IPS-20b (cell line): ENCODE measurements at regions not wholly inside any gene's neighbourhood (a gene's known extent, or its start where the extent isn't known, plus 50 kb on each side); places are given as distances from the start of the nearest gene placed in this dataset.
A peak's percentile ranks its signal among the peaks of the same experiment; 100 is the strongest.

Source experiments
- H3K27ac ChIP-seq: one replicate; pipeline ENCODE4 v1.5.1; 2013; ENCODE audit warnings: low read length
- H3K27me3 ChIP-seq: 2 replicates; pipeline ENCODE4 v1.6.1; 2013; ENCODE audit warnings: mild to moderate bottlenecking, low read length, inconsistent platforms; ENCODE audit not compliant: insufficient read depth
- H3K36me3 ChIP-seq: 2 replicates; pipeline ENCODE4 v1.6.1; 2013; ENCODE audit warnings: low read depth, mild to moderate bottlenecking, inconsistent platforms, low read length, moderate library complexity; ENCODE audit not compliant: insufficient read depth
- H3K4me1 ChIP-seq: 2 replicates; pipeline ENCODE4 v1.6.1; 2013; ENCODE audit warnings: mild to moderate bottlenecking, control low read depth, inconsistent platforms, low read length, moderate library complexity; ENCODE audit not compliant: insufficient read depth
- H3K4me3 ChIP-seq: 2 replicates; pipeline ENCODE4 v1.5.1; 2013; ENCODE audit warnings: mild to moderate bottlenecking, low read length, inconsistent platforms
- H3K9ac ChIP-seq: 2 replicates; pipeline ENCODE4 v1.6.1; 2013; ENCODE audit warnings: low read depth, mild to moderate bottlenecking, inconsistent platforms, low read length, moderate library complexity
- H3K9me3 ChIP-seq: 2 replicates; pipeline ENCODE4 v1.6.1; 2013; ENCODE audit warnings: mild to moderate bottlenecking, low read depth, low read length, inconsistent platforms; ENCODE audit not compliant: insufficient read depth

- no peaks in the 10 kb centered on the region for H3K4me1 ChIP-seq
Observed at GRCh38 chrX:16284842-16285241, 117.6 kb downstream of the MAGEB17 start.

GRCh38 chrX:16290997-16291396 is 123.7 kb downstream of the MAGEB17 start:
- Histone ChIP-seq H3K4me1 (peaks cover 5% of the 10 kb centered on the region; the same call in 1 of the 2 replicates), H3K4me3 (no peak overlapping the region), H3K27me3 (no peaks in the 10 kb centered on the region), H3K36me3 (no peaks in the 10 kb centered on the region), H3K9ac (no peak overlapping the region), H3K27ac (no peak overlapping the region), H3K9me3 (no peaks in the 10 kb centered on the region; the same call in 1 of the 2 replicates)

More at GRCh38 chrX:16284842-16285241, 117.6 kb downstream of the MAGEB17 start:
- H3K9ac ChIP-seq, result no peak overlapping the region
- no peak overlapping the region for H3K27ac ChIP-seq
- H3K27me3 ChIP-seq, result no peaks in the 10 kb centered on the region
- H3K4me3 ChIP-seq, result no peak overlapping the region
- H3K36me3 ChIP-seq, result no peaks in the 10 kb centered on the region
- H3K9me3 ChIP-seq, result no peaks in the 10 kb centered on the region; the same call in 1 of the 2 replicates

GRCh38 chrX:16300831-16301230 is 133.6 kb downstream of the MAGEB17 start:
- Histone ChIP-seq H3K4me1 (no peaks in the 10 kb centered on the region; the same call in 1 of the 2 replicates), H3K27me3 (no peaks in the 10 kb centered on the region), H3K27ac (no peak overlapping the region), H3K36me3 (no peaks in the 10 kb centered on the region), H3K9ac (no peak overlapping the region), H3K9me3 (no peaks in the 10 kb centered on the region), H3K4me3 (no peak overlapping the region)

GRCh38 chrX:16304751-16305150 is 137.5 kb downstream of the MAGEB17 start:
- H3K27me3 ChIP-seq, result no peaks in the 10 kb centered on the region
- no peaks in the 10 kb centered on the region for H3K4me1 ChIP-seq

GRCh38 chrX:16305187-16305586 is 137.9 kb downstream of the MAGEB17 start:
- H3K4me1 ChIP-seq, result no peaks in the 10 kb centered on the region
- H3K9me3 ChIP-seq, result no peaks in the 10 kb centered on the region
- no peak overlapping the region for H3K4me3 ChIP-seq
- H3K36me3 ChIP-seq, result no peaks in the 10 kb centered on the region
- no peak overlapping the region for H3K9ac ChIP-seq
- H3K27me3 ChIP-seq, result no peaks in the 10 kb centered on the region
- no peak overlapping the region for H3K27ac ChIP-seq

More at GRCh38 chrX:16304751-16305150, 137.5 kb downstream of the MAGEB17 start:
- no peak overlapping the region for H3K9ac ChIP-seq
- H3K27ac ChIP-seq, result no peak overlapping the region
- H3K4me3 ChIP-seq, result no peak overlapping the region
- no peaks in the 10 kb centered on the region for H3K9me3 ChIP-seq
- no peaks in the 10 kb centered on the region for H3K36me3 ChIP-seq

GRCh38 chrX:16307950-16308349 is 140.7 kb downstream of the MAGEB17 start:
- no peaks in the 10 kb centered on the region for H3K9me3 ChIP-seq
- H3K4me1 ChIP-seq, result peaks cover 11% of the 10 kb centered on the region
- no peak overlapping the region for H3K9ac ChIP-seq
- H3K4me3 ChIP-seq, result no peak overlapping the region
- no peaks in the 10 kb centered on the region for H3K36me3 ChIP-seq
- no peak overlapping the region for H3K27ac ChIP-seq
- H3K27me3 ChIP-seq, result no peaks in the 10 kb centered on the region

- Histone ChIP-seq H3K27me3 (no peaks in the 10 kb centered on the region), H3K4me3 (no peak overlapping the region), H3K27ac (no peak overlapping the region), H3K4me1 (peaks cover 11% of the 10 kb centered on the region), H3K9ac (no peak overlapping the region), H3K36me3 (no peaks in the 10 kb centered on the region), H3K9me3 (no peaks in the 10 kb centered on the region)
Observed at GRCh38 chrX:16308773-16309172, 141.5 kb downstream of the MAGEB17 start.

- peaks cover 11% of the 10 kb centered on the region for H3K4me1 ChIP-seq
- no peaks in the 10 kb centered on the region for H3K36me3 ChIP-seq
- H3K27me3 ChIP-seq, result no peaks in the 10 kb centered on the region
- H3K9me3 ChIP-seq, result no peaks in the 10 kb centered on the region
- no peak overlapping the region for H3K9ac ChIP-seq
- no peak overlapping the region for H3K27ac ChIP-seq
- no peak overlapping the region for H3K4me3 ChIP-seq
Observed at GRCh38 chrX:16310326-16310725, 143.0 kb downstream of the MAGEB17 start.

- Histone ChIP-seq H3K4me3 (no peak overlapping the region), H3K4me1 (peaks cover 11% of the 10 kb centered on the region), H3K27ac (peak overlapping the region; percentile 62), H3K9ac (no peak overlapping the region; the same call in 1 of the 2 replicates), H3K27me3 (no peaks in the 10 kb centered on the region), H3K36me3 (no peaks in the 10 kb centered on the region), H3K9me3 (no peaks in the 10 kb centered on the region)
Observed at GRCh38 chrX:16311671-16312070, 144.4 kb downstream of the MAGEB17 start.

GRCh38 chrX:16312761-16313623 is 145.7 kb downstream of the MAGEB17 start:
- Histone ChIP-seq H3K4me1 (peaks cover 11% of the 10 kb centered on the region), H3K27ac (peak overlapping the region; percentile 62), H3K9me3 (no peaks in the 10 kb centered on the region), H3K9ac (peak overlapping the region; percentile 32; the same call in 1 of the 2 replicates), H3K4me3 (peak overlapping the region; percentile 21; the same call in 1 of the 2 replicates), H3K36me3 (no peaks in the 10 kb centered on the region), H3K27me3 (no peaks in the 10 kb centered on the region)

GRCh38 chrX:16316331-16316730 is 149.1 kb downstream of the MAGEB17 start:
- Histone ChIP-seq H3K27me3 (no peaks in the 10 kb centered on the region), H3K4me1 (peaks cover 11% of the 10 kb centered on the region), H3K4me3 (no peak overlapping the region), H3K36me3 (no peaks in the 10 kb centered on the region), H3K9me3 (peaks cover 7% of the 10 kb centered on the region; the same call in 1 of the 2 replicates), H3K27ac (no peak overlapping the region), H3K9ac (no peak overlapping the region)

GRCh38 chrX:16319929-16320328 is 152.6 kb downstream of the MAGEB17 start:
- no peak overlapping the region for H3K9ac ChIP-seq
- no peak overlapping the region for H3K27ac ChIP-seq
- no peak overlapping the region for H3K4me3 ChIP-seq
- H3K9me3 ChIP-seq, result peaks cover 9% of the 10 kb centered on the region; the same call in 1 of the 2 replicates
- H3K36me3 ChIP-seq, result no peaks in the 10 kb centered on the region
- H3K4me1 ChIP-seq, result no peaks in the 10 kb centered on the region
- H3K27me3 ChIP-seq, result no peaks in the 10 kb centered on the region
